ENCODE measurements at regions not wholly inside any gene's neighbourhood (a gene's known extent, or its start where the extent isn't known, plus 50 kb on each side); places are given as distances from the start of the nearest gene placed in this dataset.

DNA sequence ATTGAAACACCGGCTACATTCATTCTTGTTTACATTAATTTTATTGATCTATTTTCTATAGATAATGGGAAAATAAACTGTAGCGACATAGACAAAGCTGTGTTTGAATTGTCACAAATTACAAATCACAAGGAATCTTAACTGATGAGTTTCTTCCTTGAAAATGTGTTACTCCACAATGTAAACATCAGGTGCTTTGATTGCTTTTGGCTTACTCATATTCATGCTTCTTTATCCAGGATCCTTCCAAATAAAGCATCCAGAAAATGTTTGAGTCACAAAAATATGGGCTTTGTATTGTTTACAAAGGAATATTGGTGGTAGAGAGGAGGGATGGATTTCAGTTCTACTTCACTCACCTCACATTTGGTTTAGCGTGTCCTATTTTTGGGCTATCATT lies 64.0 kb downstream of the BMP2 start:
- no peak for DNase-seq
- intact Hi-C loops (cut with DNase I): no loop called here

DNA sequence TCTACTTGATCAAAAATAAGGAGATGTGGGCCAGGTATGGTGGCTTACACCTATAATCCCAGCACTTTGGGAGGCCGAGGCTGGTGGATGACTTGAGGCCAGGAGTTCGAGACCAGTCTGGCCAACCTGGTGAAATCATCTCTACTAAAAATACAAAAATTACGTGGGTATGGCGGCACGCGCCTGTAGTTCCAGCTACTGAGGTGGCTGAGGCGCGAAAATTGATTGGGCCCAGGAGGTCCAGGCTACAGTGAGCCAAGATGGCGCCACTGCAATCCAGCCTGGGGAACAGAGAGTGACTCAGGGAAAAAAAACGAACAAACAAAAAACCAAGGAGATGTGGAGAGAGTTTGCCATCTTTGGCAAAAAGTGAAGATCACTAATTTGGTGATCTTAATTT lies 65.3 kb downstream of the BMP2 start:
- no peak for DNase-seq
- intact Hi-C loops (cut with DNase I): no loop called here

DNA sequence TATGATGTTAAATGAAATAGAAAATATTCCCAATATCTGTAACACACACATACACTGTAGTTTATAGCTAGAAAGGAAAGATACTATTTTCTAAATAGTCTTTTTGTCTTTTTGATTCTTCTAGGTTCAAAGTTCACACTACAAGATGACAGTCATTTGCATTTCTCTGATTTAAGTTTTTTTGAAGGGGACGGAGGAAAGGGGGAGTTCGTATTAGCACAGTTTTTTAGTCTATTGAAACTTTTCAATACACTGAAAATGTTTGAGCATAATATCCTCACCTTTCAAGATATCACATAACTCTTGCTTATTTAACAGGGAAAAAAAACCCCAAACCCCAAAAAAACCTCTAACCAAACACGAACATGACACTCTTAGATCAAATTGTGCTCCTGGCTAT lies 68.1 kb downstream of the BMP2 start:
- intact Hi-C loops (cut with DNase I): no loop called here
- DNase-seq: no peak

DNA sequence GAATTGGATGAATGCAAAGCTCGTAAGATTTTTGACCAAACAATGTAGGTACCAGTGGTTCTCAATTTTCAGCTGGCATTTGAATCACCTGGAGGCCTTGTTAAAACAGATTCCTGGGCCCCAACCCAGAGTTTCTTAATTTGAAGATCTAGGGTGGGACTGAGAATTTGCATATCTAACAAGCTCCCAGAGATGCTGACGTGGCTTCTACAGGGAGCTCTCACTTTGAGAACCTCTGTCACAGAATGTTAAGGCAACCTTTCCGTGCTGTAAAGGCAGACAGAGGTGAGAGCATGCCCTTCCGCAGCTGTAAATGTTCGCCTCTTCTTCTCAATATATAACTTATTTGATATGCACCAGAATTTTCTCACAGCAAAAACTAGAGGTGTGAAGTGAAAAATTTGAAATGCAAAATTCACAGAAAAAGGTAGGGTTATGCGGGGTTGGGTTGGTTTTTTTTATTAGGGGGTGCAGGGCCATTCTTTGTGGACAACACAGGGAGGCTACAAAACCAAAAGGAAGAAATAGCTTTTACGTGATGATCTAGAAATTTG lies 69.4 kb downstream of the BMP2 start:
- no peak for DNase-seq

DNA sequence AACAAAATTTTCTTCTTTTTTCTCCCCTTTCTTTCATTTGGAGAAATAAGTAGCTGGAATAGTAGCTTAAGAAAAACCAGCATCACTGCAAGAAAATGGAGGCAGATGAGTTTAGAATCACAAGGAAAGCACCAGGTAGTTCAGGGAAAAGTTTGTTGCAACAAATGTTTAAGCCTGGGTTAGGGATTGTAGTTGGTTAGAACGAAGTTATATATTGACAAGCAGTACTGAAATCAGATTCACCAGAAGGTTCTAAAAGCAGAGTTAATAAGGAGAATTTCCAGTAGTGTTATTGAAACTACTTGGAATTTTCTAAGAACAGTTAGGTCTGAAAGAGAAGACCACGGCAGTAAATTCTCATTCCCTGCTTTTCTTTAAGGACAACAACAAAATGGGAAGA lies 70.2 kb downstream of the BMP2 start:
- intact Hi-C loops (cut with DNase I): no loop called here

More for the DNA sequence above, 69.4 kb downstream of the BMP2 start:
- intact Hi-C loops (cut with DNase I): no loop called here

DNA sequence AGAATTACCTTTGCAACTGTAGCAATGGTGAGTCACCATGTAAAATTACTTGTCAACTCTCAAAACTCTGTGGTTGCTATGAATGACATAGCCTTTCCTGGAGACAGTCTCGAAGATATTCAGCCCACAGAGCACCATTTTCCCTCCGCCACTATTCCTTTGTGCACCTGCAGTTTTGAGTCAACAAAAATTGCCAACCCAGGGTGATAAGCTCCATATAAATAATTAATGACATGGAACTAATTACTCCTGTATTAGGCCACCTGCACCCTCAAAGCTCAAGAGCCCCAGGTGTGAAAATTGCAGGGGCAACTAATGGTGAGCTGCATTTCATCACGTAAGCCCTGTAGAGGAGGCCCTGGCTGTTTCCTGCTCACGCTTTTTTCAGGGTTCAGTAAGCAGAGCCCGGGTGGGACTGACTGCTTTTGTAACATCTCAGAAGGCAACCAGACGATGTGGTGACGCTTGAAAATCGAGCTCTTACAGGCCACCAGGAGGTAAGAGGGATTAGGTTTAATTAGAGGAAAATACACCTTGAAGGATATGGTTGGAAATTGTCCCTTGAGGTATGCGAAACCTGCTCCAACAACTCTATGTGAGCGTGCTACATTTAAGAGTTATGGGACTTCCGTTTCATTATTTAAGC lies 70.8 kb downstream of the BMP2 start:
- intact Hi-C loops (cut with DNase I): no loop called here
- DNase-seq: peak in 16 of 42 donors; percentile 6 to 58 (median 22)

More for the DNA sequence above, 70.2 kb downstream of the BMP2 start:
- DNase-seq: no peak

DNA sequence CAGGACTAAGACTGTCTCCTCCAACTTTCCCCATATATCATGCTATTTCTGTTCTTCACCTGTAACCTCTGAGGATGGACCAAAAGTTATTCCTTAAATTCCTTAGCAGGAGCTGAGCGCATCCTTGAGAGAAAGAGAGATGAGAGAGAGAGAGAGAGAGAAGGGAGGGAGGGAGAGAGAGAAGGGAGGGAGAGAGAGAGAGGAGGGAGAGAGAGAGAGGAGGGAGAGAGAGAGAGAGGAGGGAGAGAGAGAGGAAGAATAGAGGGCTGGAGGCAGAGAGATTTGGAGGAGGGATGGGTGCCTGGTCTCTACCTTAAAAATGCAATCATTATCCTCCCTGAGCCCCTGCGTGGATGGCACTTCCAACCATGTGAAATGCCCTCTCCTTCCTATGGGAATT lies 73.6 kb downstream of the BMP2 start:
- DNase-seq: no peak
- intact Hi-C loops (cut with DNase I): no loop called here

DNA sequence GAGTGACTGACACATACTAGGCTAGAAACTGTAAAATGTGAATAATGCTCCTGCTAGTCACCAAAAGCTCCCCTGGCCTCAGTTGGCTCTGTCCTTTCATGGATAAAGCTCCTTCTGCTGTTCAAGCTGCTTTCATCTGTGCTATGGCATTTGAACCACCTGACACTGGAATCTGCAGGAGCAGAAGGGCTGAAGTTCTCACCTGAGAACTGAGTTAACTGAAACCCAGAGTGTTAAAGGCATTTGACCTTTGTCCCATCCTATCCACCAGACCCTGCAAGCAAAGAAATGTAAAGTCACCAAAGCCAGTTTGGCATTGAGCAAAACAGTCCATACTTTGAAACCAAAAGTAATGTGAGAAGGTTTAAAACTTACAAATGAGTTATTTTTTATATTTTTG lies 77.7 kb downstream of the BMP2 start:
- no peak for DNase-seq

DNA sequence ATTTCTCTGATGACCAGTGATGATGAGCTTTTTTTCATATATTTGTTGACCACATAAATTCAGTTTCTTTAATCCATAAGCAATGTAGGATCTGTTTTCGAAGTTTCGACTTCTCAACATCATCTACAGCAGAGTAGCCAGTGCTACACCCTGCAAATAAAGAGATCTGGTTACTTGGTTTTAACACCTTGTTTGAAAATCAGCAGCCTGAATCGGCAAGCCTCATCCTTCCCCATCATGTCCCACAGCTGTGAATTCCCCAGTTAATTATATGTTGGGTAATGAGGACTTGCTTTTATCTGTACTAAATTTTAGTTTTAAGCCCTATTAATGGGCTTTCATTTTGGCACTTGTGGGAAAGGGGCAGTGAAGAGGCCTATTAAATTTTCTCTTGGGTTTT lies 80.6 kb downstream of the BMP2 start:
- DNase-seq: no peak
- intact Hi-C loops (cut with DNase I): no loop called here

More for the DNA sequence above, 77.7 kb downstream of the BMP2 start:
- intact Hi-C loops (cut with DNase I): no loop called here

DNA sequence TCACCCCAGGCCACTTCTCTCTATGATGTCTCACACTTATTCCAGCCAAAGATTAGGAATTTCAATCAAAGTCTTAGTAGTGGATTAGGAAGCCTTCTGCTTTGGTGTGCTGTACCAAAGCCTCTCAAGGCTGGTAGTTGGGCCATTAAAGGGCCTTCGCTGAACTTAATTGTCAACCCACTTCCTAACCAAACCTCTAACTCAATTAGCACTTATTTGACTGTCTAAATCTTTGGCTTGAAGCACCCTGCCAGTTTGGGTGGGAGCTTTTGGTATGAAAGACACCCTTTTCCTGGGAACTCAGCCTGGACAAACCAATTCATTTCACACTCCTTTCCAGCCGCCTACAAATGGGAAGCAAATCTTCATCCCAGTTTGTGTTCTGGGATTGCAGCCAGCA lies 81.5 kb downstream of the BMP2 start:
- intact Hi-C loops (cut with DNase I): no loop called here
- DNase-seq: no peak

DNA sequence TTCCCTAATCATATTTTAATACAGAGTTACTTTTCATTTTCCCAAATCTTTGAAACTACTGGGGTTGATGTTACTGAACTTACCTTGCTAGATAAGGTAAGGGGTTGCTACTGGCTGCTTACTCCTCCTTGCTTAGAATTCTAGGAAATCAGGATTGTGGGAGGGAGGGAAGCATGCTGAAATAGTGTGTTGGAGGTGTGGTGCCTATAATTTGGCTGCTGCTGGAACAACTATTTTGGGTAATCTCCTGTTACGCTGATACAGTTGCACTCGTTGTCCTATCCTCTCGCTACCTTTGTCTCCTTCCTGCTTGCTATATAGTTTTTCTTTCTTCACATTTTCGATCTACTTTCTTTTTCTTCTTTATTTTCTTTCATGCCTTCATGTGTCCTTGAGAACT lies 83.7 kb downstream of the BMP2 start:
- intact Hi-C loops (cut with DNase I): no loop called here
- DNase-seq: peak in 9 of 42 donors; percentile 2 to 64 (median 35)

DNA sequence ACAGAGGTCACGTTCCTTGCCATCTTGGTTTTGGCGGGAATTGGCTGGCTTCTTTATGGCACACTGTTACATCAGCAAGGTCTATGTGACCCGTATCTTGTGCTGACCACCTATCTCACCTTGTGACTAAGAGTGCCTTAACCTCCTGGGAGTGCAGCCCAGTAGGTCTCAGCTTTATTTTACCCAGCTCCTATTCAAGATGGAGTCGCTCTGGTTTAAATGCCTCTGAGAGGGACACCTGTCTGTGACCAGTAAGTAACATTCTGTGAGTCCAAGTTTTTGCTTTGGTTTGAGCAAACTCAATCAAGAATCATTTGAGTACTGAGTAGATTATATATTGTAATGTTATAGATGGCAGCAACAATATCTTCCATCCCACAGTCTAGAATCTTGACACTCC lies 85.0 kb downstream of the BMP2 start:
- intact Hi-C loops (cut with DNase I): no loop called here
- no peak for DNase-seq

DNA sequence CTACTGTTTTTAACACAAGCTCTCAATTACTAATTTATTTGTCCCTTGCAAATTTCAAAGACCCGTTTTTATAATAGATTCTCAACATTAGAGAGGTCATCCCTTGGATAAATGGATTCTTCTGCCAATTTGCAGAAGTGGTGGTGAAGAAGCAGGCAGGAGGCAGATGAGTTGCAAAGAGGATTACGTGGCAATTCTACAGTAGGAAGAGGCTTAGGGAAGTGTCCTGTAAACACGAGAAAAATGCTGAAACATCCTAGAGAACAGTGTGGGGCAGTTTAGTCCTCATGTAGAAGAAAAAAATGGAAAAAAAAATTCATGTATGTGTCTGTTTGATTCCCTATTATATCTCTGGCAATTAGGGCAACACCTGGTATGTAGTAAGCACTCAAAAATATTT lies 87.6 kb downstream of the BMP2 start:
- DNase-seq: no peak

DNA sequence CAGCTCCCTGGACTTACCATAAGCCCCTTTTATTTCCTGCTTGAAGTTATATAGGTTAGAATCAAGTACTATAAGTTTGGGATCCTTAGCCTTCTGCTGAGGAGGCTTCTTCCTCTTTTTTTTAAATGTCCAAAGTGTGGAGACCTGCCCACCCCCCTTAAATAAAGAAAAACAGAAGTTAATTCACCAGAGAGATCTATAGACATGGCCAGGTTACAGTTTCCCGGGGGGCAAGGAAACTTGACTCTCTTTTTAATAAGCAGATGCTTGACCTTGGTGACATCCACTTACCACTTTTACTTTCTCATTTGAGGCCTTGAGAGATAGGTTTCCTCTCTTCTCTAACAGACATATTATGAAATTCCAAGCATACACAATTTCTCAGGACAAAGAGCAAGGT lies 88.3 kb downstream of the BMP2 start:
- DNase-seq: no peak

More for the DNA sequence above, 87.6 kb downstream of the BMP2 start:
- intact Hi-C loops (cut with DNase I): no loop called here

DNA sequence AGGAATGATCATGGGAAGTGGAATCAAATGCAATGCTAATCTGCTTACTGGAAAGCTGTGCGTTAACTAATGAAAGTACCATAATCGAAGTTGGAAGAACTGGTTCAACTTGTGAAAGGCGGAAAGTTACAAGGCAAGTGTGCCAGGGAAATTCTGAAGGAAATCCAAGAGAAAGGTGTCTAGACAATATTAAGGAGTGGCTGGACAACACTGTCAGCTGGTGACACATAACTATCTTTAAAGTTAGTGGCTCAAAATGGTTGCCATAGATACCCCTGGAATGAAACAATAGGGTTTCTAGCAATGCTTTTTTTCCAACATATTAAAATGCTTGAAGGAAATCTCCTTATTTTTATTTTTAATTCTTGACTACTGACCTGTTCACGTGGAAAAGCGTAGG lies 90.4 kb downstream of the BMP2 start:
- no peak for DNase-seq
- intact Hi-C loops (cut with DNase I): no loop called here

More for the DNA sequence above, 88.3 kb downstream of the BMP2 start:
- intact Hi-C loops (cut with DNase I): no loop called here

DNA sequence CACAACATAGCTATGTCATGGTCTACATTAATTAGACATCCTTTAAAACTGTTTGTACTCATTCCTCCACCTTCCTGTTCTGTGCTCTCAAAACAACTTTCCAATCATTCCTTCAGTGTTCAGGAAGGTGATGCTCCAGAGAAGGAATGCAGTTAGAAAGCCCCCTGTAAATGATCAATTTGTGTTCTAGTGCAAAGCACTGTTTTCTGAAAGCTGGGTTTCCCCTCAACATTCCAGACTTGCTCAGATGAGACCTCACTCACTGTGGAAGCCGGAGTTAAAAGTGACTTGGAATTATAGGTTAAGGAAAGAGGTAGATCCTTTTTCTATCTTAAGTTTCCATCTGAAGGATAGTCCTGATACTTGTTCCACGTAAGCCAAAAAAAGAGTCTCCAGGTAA lies 95.9 kb downstream of the BMP2 start:
- intact Hi-C loops (cut with DNase I): no loop called here
- no peak for DNase-seq

DNA sequence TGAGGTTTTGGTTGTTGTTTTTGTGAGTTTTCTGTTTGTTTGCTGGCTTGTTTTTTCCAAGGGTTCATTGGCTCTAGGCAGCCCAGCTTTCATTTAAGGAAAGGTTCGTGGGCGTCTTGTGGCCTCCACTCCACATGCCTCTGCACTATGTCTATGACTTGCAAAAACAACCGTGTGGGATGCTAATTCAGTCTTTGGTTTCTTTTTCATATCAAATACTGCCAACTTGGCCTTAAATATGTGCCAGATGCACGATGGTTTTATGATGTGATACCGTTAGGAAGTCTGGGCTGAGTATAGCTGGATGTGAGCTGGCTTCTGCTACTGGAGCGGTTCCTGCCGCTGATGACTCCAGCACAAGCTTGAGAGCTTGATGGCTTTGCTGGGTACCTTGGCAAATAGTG lies 96.3 kb downstream of the BMP2 start:
- no peak for DNase-seq
- intact Hi-C loops (cut with DNase I): no loop called here

DNA sequence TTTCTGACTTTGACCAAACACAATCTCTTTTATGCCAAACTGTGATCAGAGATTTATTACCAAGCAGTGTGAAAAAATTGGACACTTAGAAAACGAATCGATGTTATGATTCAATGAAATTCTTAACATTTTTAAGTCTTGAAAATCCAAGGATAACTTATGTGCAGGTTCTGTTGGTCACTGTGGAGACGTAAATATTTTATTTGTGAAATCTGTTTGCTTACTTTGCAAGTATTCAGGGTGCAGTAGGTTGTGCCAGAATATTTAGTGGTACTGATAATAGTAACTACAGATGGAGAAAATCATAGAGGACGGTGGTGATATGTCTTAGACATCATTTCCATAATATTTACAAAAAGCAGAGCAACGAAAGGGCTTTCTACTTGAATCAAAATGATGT lies 97.3 kb downstream of the BMP2 start:
- no peak for DNase-seq
- intact Hi-C loops (cut with DNase I): no loop called here

DNA sequence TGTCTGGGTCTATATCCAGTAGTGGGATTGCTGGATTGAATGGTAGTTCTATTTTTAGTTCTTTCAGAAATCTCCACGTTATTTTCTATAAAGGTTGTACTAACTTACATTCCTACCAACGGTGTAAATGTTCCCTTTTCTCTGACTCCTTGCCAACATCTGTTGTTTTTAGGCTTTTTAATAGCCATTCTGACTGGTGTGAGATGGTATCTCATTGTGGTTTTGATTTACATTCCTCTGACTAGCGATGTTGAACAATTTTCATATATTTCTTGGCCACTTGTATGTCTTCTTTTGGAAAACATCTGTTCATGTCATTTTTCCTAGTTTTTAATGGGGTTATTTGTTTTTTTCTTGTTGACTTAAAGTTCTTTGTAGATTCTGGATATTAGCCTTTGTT lies 99.3 kb downstream of the BMP2 start:
- intact Hi-C loops (cut with DNase I): no loop called here
- no peak for DNase-seq

DNA sequence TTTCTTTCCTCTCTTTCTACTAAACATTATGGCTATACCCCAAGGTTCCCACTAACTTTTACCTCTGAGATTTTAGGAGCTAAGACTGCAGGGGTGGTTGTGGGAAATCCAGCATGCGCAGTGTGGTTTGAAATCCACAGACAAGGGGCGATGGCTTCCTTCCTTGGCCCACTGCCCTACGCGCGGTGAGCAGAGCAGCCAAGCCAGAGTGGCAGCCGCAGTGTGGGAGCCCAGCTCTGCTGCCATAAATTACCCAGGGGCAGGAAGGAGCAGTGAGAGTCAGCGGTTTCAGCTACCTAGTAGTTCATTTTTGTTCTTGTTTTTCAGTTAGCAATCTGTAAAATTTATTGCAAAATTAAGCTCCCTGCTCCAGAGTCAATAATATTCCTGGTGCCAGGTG lies 101.4 kb downstream of the BMP2 start:
- intact Hi-C loops (cut with DNase I): no loop called here
- no peak for DNase-seq

DNA sequence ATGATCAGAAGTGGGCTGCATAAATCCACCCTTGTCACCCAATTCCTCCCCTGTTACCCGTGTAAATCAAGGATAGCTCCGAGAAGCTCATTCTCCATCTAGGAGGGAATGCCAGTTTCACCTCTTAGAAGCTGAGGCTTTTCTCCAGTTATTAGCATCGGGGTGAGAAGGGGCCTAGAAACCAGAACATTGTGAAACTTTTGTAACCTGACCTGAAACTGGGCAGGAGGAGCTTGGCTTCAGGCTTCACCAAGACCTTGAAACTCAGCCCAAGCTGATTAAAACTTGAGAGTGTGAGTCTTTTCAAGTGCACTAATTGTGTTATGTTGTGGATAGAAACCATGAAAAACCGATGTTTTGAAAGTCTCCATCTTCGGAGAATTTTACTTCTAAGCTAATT lies 103.1 kb downstream of the BMP2 start:
- intact Hi-C loops (cut with DNase I): no loop called here
- no peak for DNase-seq

DNA sequence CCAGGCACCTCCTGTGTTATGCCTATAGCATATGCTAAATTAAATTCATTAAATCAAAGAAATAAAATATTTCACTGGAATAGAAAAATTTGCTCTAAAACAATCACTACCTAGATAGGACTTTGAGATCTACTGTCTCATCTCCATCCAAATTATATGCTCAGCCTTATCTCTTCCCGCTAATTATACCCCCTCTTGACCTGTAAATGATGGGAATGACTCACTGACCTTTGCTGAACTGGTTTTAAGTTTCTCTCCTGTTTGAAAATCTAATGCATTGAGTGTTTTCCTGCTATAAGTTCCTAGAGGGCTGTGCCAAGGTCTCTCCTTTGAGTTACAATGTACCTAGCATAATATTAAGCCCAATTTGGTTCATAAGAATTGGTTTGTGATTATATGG lies 110.1 kb downstream of the BMP2 start:
- intact Hi-C loops (cut with DNase I): no loop called here
- no peak for DNase-seq
